ENCODE measurements at regions not wholly inside any gene's neighbourhood (a gene's known extent, or its start where the extent isn't known, plus 50 kb on each side); places are given as distances from the start of the nearest gene placed in this dataset.

- Mint-ChIP-seq H3K4me1 (ENCODE audit: unreplicated experiment) (peaks cover 14% of the 10 kb centered on the region), H3K36me3 (no peaks in the 10 kb centered on the region), H3K27ac (no peak overlapping the region), H3K9me3 (no peaks in the 10 kb centered on the region), H3K27me3 (no peaks in the 10 kb centered on the region), H3K4me3 (no peak overlapping the region)
- DNase-seq (ENCODE audit: extremely low spot score, unreplicated experiment) = no peak
- TF ChIP-seq, protein P1, sequence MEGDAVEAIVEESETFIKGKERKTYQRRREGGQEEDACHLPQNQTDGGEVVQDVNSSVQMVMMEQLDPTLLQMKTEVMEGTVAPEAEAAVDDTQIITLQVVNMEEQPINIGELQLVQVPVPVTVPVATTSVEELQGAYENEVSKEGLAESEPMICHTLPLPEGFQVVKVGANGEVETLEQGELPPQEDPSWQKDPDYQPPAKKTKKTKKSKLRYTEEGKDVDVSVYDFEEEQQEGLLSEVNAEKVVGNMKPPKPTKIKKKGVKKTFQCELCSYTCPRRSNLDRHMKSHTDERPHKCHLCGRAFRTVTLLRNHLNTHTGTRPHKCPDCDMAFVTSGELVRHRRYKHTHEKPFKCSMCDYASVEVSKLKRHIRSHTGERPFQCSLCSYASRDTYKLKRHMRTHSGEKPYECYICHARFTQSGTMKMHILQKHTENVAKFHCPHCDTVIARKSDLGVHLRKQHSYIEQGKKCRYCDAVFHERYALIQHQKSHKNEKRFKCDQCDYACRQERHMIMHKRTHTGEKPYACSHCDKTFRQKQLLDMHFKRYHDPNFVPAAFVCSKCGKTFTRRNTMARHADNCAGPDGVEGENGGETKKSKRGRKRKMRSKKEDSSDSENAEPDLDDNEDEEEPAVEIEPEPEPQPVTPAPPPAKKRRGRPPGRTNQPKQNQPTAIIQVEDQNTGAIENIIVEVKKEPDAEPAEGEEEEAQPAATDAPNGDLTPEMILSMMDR (conservative IDR thresholded peaks at IDR 0.05) = no peak
These were observed 484.0 kb downstream of the OLFM4 start for GRCh38 chr13:53512635-53513034.

DNA sequence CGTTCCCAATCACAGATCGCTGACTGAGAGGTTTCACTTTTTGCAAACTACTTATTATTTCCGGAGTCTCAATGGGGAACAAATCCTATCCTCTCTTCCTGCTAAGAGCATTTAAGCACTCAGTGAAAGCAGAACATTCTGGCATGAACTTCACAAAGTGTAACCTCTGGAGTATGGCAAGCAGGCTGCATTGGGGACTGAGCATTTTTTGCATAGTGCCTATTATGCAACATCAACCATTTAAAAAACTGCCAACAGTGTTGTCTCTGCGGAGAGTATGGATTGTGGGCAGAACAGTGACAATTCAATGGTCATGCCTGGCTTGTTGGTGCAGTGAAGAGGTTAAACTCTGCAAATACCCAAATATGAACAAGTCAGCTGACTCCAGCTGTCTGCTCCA lies 484.6 kb downstream of the OLFM4 start:
- Mint-ChIP-seq H3K9me3 (no peaks in the 10 kb centered on the region), H3K4me1 (ENCODE audit: unreplicated experiment) (peaks cover 8% of the 10 kb centered on the region), H3K4me3 (no peak overlapping the region), H3K27me3 (no peaks in the 10 kb centered on the region), H3K27ac (no peak overlapping the region), H3K36me3 (no peaks in the 10 kb centered on the region)
- TF ChIP-seq, protein P1 (conservative IDR thresholded peaks at IDR 0.05) = no peak
- no peak for DNase-seq (ENCODE audit: extremely low spot score, unreplicated experiment)

DNA sequence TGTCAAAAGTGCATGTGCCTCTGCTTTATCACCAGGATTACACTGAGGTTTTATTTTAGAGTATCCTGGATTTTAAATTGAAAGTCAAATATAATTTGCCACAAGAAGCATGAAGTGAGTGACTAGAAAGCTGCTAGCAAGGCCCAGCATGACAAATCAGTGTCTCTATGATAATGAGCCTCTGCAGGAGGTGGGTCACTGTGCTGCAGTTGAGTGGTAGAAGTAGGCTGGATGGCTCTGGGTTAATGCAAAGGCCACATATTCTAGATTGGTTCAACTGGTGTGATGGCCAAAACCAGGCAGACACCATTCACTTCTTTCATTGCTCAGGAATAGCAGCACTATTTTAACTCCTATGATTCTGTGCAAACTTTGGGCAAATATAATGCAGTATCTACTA lies 491.5 kb downstream of the OLFM4 start:
- H3K27ac Mint-ChIP-seq = no peak overlapping the region
- no peak overlapping the region for H3K4me3 Mint-ChIP-seq
- DNase-seq (ENCODE audit: extremely low spot score, unreplicated experiment) = no peak
- H3K9me3 Mint-ChIP-seq = no peaks in the 10 kb centered on the region
- H3K36me3 Mint-ChIP-seq = no peaks in the 10 kb centered on the region
- TF ChIP-seq, protein P1 (conservative IDR thresholded peaks at IDR 0.05) = no peak
- H3K4me1 Mint-ChIP-seq (ENCODE audit: unreplicated experiment) = no peaks in the 10 kb centered on the region
- H3K27me3 Mint-ChIP-seq = no peaks in the 10 kb centered on the region

DNA sequence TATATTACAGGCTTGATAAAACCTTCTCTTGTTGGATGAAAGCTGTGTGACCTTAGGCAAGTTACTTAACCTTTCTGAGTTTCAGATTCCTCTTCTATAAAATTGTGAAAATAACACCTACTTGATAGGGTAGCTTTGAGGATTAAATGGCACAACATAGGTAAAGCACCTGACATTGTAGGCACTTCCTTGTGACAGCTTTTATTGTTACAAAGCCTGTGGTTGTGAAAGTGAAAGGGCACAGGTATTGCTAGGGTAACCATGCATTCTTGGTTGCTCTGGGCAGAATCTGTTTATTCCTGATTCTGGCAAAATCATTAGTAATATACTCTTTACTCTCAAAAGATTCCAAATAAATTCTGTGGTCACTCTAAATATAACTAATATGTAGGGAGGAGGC lies 493.4 kb downstream of the OLFM4 start:
- H3K27me3 Mint-ChIP-seq = no peaks in the 10 kb centered on the region
- H3K4me1 Mint-ChIP-seq (ENCODE audit: unreplicated experiment) = no peaks in the 10 kb centered on the region
- no peaks in the 10 kb centered on the region for H3K36me3 Mint-ChIP-seq
- no peak overlapping the region for H3K27ac Mint-ChIP-seq
- H3K4me3 Mint-ChIP-seq = no peak overlapping the region
- TF ChIP-seq, protein P1 (conservative IDR thresholded peaks at IDR 0.05) = no peak
- no peaks in the 10 kb centered on the region for H3K9me3 Mint-ChIP-seq
- DNase-seq (ENCODE audit: extremely low spot score, unreplicated experiment) = no peak

DNA sequence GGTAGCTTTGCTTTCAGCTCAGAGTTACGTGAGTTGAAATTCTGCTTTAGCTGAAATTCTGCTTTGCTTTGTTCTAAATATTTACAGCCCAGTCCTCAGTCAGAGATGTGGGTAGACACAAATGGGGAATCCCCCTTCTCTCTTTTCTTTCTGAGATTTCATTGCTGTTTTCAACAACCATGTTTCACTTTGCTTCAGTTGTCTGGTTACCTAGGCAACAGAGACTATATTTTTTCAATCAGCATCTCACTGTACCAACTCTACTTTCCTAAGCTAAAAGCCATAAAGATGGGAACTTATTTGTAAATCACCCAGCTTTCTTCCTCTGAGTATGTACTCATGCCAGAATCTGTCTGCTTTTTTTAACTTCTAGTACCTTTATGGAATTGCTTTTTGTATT lies 509.0 kb downstream of the OLFM4 start:
- no peak overlapping the region for H3K27ac Mint-ChIP-seq
- H3K4me3 Mint-ChIP-seq = no peak overlapping the region
- H3K9me3 Mint-ChIP-seq = no peaks in the 10 kb centered on the region
- no peaks in the 10 kb centered on the region for H3K36me3 Mint-ChIP-seq
- TF ChIP-seq, protein P1 (conservative IDR thresholded peaks at IDR 0.05) = no peak
- no peak for DNase-seq (ENCODE audit: extremely low spot score, unreplicated experiment)
- no peaks in the 10 kb centered on the region for H3K27me3 Mint-ChIP-seq
- no peaks in the 10 kb centered on the region for H3K4me1 Mint-ChIP-seq (ENCODE audit: unreplicated experiment)

GRCh38 chr13:53545340-53545941 lies 516.8 kb downstream of the OLFM4 start:
- no peak overlapping the region for H3K4me3 Mint-ChIP-seq
- no peak overlapping the region for H3K27ac Mint-ChIP-seq
- no peaks in the 10 kb centered on the region for H3K9me3 Mint-ChIP-seq
- H3K27me3 Mint-ChIP-seq = no peaks in the 10 kb centered on the region
- TF ChIP-seq, protein P1 (conservative IDR thresholded peaks at IDR 0.05) = no peak
- no peaks in the 10 kb centered on the region for H3K4me1 Mint-ChIP-seq (ENCODE audit: unreplicated experiment)
- DNase-seq (ENCODE audit: extremely low spot score, unreplicated experiment) = no peak
- no peaks in the 10 kb centered on the region for H3K36me3 Mint-ChIP-seq
